Neural crest cell (in vitro differentiated cells): ENCODE measurements at regions not wholly inside any gene's neighbourhood (a gene's known extent, or its start where the extent isn't known, plus 50 kb on each side); places are given as distances from the start of the nearest gene placed in this dataset.

ENCODE experiments used
- DNase-seq: peaks from one replicate; pipeline ENCODE4 v3.0.0; 2021; ENCODE audit warnings: low read depth, mixed read lengths, low spot score
- H3K27ac Mint-ChIP-seq: one replicate; pipeline ENCODE4 v1.8.0; 2021; ENCODE audit warnings: mild to moderate bottlenecking, mixed read lengths; ENCODE audit not compliant: unreplicated experiment
- H3K27me3 Mint-ChIP-seq: 2 replicates; pipeline ENCODE4 v1.8.0; 2021; ENCODE audit warnings: low read depth, mild to moderate bottlenecking, mixed read lengths
- H3K36me3 Mint-ChIP-seq: 2 replicates; pipeline ENCODE4 v1.8.0; 2021; ENCODE audit warnings: low read depth, mild to moderate bottlenecking, mixed read lengths
- H3K4me1 Mint-ChIP-seq: 2 replicates; pipeline ENCODE4 v1.8.0; 2021; ENCODE audit warnings: mixed read lengths
- H3K4me3 Mint-ChIP-seq: one replicate; pipeline ENCODE4 v1.8.0; 2021; ENCODE audit warnings: mild to moderate bottlenecking, mixed read lengths
- H3K9me3 Mint-ChIP-seq: 2 replicates; pipeline ENCODE4 v1.8.0; 2021; ENCODE audit warnings: mixed read lengths
- TF ChIP-seq, protein P1 (sequence below): fragments of 200-600 bp; sonication (generic); conservative IDR thresholded peaks from 2 replicates; pipeline ENCODE4 v1.5.0; 2021; ENCODE audit warnings: antibody characterized with exemption, mild to moderate bottlenecking

DNA sequence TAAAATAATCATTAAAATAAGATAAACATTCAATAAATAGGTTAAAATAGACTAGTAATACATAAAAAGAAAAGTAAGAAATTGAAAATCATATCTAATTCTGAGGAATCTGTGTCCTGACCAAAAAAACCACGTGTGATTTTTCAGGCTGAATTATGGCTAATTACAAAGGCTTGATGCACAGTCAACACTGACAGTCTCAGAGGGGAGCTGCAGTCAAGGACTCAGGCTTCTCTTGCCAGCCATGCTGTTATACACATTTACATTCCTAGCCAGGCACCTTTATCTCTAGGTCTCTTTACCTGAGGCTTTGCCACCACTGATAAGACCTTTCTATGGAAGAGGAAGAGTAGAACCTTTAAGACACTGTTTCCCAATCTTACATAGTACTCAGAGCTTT lies 1737.7 kb upstream of the PCDH10 start:
- DNase-seq = no peak
- Mint-ChIP-seq H3K4me3 (no peak overlapping the region), H3K27me3 (no peaks in the 10 kb centered on the region), H3K27ac (no peak overlapping the region), H3K36me3 (peaks cover 4% of the 10 kb centered on the region), H3K4me1 (no peaks in the 10 kb centered on the region), H3K9me3 (peaks cover 7% of the 10 kb centered on the region)
- TF ChIP-seq, protein P1, sequence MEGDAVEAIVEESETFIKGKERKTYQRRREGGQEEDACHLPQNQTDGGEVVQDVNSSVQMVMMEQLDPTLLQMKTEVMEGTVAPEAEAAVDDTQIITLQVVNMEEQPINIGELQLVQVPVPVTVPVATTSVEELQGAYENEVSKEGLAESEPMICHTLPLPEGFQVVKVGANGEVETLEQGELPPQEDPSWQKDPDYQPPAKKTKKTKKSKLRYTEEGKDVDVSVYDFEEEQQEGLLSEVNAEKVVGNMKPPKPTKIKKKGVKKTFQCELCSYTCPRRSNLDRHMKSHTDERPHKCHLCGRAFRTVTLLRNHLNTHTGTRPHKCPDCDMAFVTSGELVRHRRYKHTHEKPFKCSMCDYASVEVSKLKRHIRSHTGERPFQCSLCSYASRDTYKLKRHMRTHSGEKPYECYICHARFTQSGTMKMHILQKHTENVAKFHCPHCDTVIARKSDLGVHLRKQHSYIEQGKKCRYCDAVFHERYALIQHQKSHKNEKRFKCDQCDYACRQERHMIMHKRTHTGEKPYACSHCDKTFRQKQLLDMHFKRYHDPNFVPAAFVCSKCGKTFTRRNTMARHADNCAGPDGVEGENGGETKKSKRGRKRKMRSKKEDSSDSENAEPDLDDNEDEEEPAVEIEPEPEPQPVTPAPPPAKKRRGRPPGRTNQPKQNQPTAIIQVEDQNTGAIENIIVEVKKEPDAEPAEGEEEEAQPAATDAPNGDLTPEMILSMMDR = no peak

DNA sequence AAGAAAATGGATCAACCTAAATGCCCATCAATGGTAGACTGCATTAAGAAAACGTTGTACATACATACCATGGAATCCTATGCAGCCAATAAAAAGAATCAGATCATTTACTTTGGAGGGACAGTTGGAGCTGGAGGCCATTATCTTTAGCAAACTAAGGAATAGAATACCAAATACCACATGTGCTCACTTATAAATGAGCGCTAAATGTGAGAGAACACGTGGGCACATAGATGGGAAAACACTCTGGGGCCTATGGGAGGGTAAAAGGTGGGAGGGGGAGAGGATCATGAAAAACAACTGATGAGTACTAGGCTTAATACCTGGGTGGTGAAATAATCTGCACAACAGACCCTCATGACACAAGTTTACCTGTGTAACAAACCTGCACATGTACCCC lies 1729.9 kb upstream of the PCDH10 start:
- no peak overlapping the region for H3K4me3 Mint-ChIP-seq
- TF ChIP-seq, protein P1 = no peak
- no peak for DNase-seq
- no peaks in the 10 kb centered on the region for H3K36me3 Mint-ChIP-seq
- no peak overlapping the region for H3K27ac Mint-ChIP-seq
- peaks cover 3% of the 10 kb centered on the region for H3K9me3 Mint-ChIP-seq
- no peaks in the 10 kb centered on the region for H3K4me1 Mint-ChIP-seq
- H3K27me3 Mint-ChIP-seq = no peaks in the 10 kb centered on the region

DNA sequence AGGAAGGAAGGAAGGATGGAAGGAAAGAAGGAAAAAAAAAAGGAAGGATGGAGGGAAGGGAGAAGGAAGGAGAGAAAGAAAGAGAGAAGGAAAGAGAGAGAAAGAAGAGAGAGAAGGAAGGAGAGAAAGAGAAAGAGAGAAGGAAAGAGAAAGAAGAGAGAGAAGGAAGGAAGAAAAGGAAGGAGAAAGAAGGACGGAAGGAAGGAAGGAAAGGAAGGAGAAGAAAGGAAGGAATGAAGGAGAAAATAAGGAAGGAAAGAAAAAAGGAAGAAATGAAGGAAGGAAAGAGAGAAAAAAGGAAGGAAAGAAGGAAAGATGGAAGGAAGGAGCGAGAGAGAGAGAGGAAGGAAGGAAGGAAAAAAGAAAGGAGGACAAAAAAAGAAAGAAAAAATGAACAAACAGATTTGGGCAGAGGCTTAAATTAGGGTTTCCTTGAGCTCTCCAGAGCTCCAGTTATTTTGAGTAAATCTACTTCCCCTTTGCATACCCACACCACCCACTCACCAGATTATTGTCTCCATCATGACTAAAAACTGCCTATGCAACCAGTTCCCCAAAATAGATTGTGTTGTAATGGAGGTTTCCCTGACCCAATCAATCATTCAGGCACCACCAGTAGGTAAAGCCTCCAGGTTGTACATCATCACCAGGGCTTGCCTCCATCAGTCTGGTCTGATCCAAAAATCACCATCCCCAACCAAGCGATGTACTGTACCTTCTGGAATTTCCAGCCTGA lies 1722.9 kb upstream of the PCDH10 start:
- Mint-ChIP-seq H3K36me3 (no peaks in the 10 kb centered on the region), H3K4me1 (no peaks in the 10 kb centered on the region), H3K4me3 (no peak overlapping the region), H3K27ac (no peak overlapping the region), H3K9me3 (peaks cover 6% of the 10 kb centered on the region), H3K27me3 (no peaks in the 10 kb centered on the region)
- no peak for DNase-seq
- TF ChIP-seq, protein P1 = no peak

DNA sequence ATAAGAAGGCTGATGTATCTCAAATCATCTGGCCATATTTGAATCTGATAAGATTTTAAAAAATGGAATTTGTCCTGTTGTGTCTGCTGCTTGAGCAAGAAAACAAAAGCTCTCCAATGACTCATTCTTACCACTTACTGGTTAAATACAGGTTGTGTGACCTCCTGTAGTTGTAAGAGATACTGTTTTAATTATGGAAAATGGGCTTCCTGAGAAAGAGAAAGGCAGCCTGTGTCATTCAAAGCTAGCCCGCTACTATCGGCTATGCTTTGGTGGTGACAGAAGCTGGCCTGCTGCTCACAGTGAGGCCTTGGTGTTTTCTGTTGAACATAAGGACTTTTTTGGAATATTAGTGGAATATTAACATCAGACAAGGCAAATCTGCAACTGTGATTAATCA lies 1722.1 kb upstream of the PCDH10 start:
- Mint-ChIP-seq H3K36me3 (no peaks in the 10 kb centered on the region), H3K4me3 (no peak overlapping the region), H3K9me3 (peaks cover 3% of the 10 kb centered on the region), H3K27ac (no peak overlapping the region), H3K27me3 (no peaks in the 10 kb centered on the region), H3K4me1 (no peaks in the 10 kb centered on the region)
- no peak for DNase-seq
- TF ChIP-seq, protein P1 = no peak

DNA sequence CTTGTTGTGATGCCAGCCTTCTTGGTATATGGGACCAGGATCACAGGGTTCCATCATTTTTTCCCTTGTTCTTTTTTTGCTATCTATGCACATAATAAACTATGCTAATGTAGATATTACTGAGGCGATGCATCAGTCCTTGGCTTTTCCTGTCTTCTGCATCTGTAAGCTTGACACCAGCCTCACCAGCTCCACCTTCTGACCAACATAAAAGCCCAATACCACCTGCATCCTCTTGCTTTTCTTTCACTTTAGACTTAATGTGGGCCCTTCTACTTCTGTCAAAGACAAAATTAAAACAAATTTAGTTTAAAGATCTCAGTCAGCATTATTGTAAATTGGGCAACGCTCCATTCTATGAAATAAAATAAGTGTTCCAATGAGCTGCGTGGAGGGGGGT lies 1718.8 kb upstream of the PCDH10 start:
- peaks cover 5% of the 10 kb centered on the region for H3K9me3 Mint-ChIP-seq
- no peak overlapping the region for H3K4me3 Mint-ChIP-seq
- H3K4me1 Mint-ChIP-seq = no peaks in the 10 kb centered on the region
- no peaks in the 10 kb centered on the region for H3K27me3 Mint-ChIP-seq
- DNase-seq = no peak
- H3K36me3 Mint-ChIP-seq = no peaks in the 10 kb centered on the region
- no peak overlapping the region for H3K27ac Mint-ChIP-seq
- TF ChIP-seq, protein P1 = no peak
